Muscle layer of colon (tissue), 2 donors: ENCODE measurements at regions not wholly inside any gene's neighbourhood (a gene's known extent, or its start where the extent isn't known, plus 50 kb on each side); places are given as distances from the start of the nearest gene placed in this dataset.

Experiments
- H3K27ac ChIP-seq: one replicate; pipeline ENCODE4 v1.7.0; 2013; ENCODE audit warnings: low read depth, mild to moderate bottlenecking, low read length, moderate library complexity
- H3K27me3 ChIP-seq, 2 donors: one replicate each; pipeline ENCODE4 v1.7.0; 2013; ENCODE audit warnings: low read length in 2 of 2, mild to moderate bottlenecking in 2 of 2; ENCODE audit not compliant: insufficient read depth in 2 of 2, control insufficient read depth in 1 of 2
- H3K36me3 ChIP-seq: one replicate; pipeline ENCODE4 v1.7.0; 2013; ENCODE audit warnings: mild to moderate bottlenecking, low read length; ENCODE audit not compliant: insufficient read depth
- H3K4me1 ChIP-seq: one replicate; pipeline ENCODE4 v1.7.0; 2013; ENCODE audit warnings: mild to moderate bottlenecking, low read length; ENCODE audit not compliant: insufficient read depth
- H3K4me3 ChIP-seq, 2 donors: one replicate each; pipeline ENCODE4 v1.7.0; 2013; ENCODE audit warnings: low read length in 2 of 2, low read depth in 1 of 2, mild to moderate bottlenecking in 1 of 2, moderate library complexity in 1 of 2
- H3K9ac ChIP-seq: one replicate; pipeline ENCODE4 v1.7.0; 2013; ENCODE audit warnings: low read length
- H3K9me3 ChIP-seq: one replicate; pipeline ENCODE4 v1.7.0; 2013; ENCODE audit warnings: mild to moderate bottlenecking, low read length
- donor health status: abdominal sarcoma.
- donor health status: Adenocarcinoma of cecum.

- Histone ChIP-seq H3K36me3 (no peaks in the 10 kb centered on the region), H3K9ac (no peak overlapping the region), H3K27me3 (no peaks in the 10 kb centered on the region), H3K4me3 (no peak overlapping the region), H3K9me3 (no peaks in the 10 kb centered on the region), H3K4me1 (no peaks in the 10 kb centered on the region), H3K27ac (no peak overlapping the region)
Observed at GRCh38 chr16:79366635-79367034, 233.9 kb downstream of the MAF start.

DNA sequence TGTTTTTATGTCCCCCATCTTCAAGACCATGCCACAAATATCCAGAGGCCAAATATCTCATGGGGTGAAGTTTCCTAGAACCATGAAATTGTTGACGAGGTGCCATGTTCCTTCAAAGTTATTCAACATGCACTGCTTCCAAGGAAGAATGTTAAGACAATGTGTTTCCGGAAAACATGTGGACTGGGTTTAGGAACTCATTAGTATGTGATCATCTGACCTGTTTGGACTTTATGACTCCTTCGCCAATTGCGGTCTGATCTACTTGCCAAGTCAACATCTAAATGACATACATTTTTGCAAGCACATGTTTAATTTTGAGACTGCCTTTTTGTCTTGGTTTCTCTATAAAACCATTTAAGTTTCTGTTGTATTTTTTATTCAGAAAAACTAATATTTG lies 234.8 kb downstream of the MAF start:
- Histone ChIP-seq H3K9ac (no peak overlapping the region), H3K36me3 (no peaks in the 10 kb centered on the region), H3K9me3 (no peaks in the 10 kb centered on the region), H3K27me3 (no peaks in the 10 kb centered on the region), H3K4me3 (no peak overlapping the region), H3K4me1 (no peaks in the 10 kb centered on the region), H3K27ac (no peak overlapping the region)

DNA sequence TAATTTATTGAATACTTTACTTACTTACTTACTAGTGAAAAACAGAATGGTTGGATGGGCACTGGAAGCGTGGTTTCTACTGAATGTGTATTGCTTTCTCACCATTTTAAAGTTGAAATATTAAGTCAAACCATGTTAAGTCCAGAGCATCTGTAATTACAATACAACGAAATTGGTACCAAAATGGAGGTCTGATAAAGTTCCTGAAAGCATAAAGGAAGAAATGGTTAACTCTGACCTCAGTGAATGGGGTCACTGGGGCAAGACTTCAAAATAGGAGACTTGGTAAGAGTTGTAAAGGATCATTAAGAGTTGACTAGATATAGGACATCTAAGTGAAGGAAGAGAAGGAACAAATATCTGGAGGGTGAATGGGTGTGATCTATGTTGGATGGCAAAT lies 237.1 kb downstream of the MAF start:
- H3K9ac ChIP-seq: no peak overlapping the region
- H3K36me3 ChIP-seq: no peaks in the 10 kb centered on the region
- no peak overlapping the region for H3K27ac ChIP-seq
- H3K9me3 ChIP-seq: no peaks in the 10 kb centered on the region
- no peaks in the 10 kb centered on the region for H3K4me1 ChIP-seq
- H3K4me3 ChIP-seq: no peak overlapping the region
- no peaks in the 10 kb centered on the region for H3K27me3 ChIP-seq

- H3K4me1 ChIP-seq: no peaks in the 10 kb centered on the region
- H3K27ac ChIP-seq: no peak overlapping the region
- H3K27me3 ChIP-seq: no peaks in the 10 kb centered on the region
- no peak overlapping the region for H3K4me3 ChIP-seq
- H3K36me3 ChIP-seq: no peaks in the 10 kb centered on the region
- no peak overlapping the region for H3K9ac ChIP-seq
- H3K9me3 ChIP-seq: no peaks in the 10 kb centered on the region
Observed at GRCh38 chr16:79363035-79363434, 237.5 kb downstream of the MAF start.

GRCh38 chr16:79362300-79362970 lies 238.1 kb downstream of the MAF start:
- no peaks in the 10 kb centered on the region for H3K4me1 ChIP-seq
- H3K27ac ChIP-seq: no peak overlapping the region
- no peak overlapping the region for H3K4me3 ChIP-seq
- no peaks in the 10 kb centered on the region for H3K36me3 ChIP-seq
- no peaks in the 10 kb centered on the region for H3K9me3 ChIP-seq
- H3K27me3 ChIP-seq: no peaks in the 10 kb centered on the region
- H3K9ac ChIP-seq: no peak overlapping the region

DNA sequence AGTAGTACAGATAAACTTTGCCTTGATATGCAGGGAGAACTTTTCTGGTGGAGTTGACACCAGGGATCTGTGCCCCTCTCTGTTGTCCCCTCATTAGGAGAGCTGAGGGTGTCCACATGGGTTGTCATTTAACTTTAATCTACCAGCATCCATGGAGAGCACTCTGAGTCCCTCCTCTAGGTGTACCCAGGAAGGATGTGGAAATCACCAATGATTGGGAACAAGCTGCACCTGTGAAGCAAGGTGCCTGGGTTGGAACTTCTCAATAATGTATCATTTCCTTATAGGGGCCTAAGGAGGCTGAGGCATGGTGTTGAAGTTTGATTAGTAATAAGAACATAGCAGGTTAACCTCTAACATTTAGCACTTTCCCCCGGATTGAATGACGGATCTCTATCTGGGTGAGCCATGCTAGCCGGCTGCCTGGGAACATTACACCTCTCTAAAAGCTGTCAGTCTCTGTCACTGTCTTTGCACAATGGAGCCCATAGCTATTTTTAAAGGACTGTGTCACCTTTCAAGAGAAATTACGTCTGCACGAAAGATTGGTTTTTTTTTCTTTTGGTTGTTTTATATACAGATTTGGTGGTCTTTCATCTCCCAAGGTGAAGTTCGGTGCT lies 239.3 kb downstream of the MAF start:
- H3K9ac ChIP-seq: no peak overlapping the region
- H3K27me3 ChIP-seq: no peaks in the 10 kb centered on the region

GRCh38 chr16:79360267-79360666 lies 240.3 kb downstream of the MAF start:
- Histone ChIP-seq H3K4me1 (no peaks in the 10 kb centered on the region), H3K27ac (no peak overlapping the region), H3K9ac (no peak overlapping the region), H3K4me3 (no peak overlapping the region), H3K36me3 (no peaks in the 10 kb centered on the region), H3K27me3 (no peaks in the 10 kb centered on the region), H3K9me3 (no peaks in the 10 kb centered on the region)

More for the DNA sequence above, 239.3 kb downstream of the MAF start:
- Histone ChIP-seq H3K27ac (no peak overlapping the region), H3K9me3 (no peaks in the 10 kb centered on the region), H3K4me3 (no peak overlapping the region), H3K4me1 (no peaks in the 10 kb centered on the region), H3K36me3 (no peaks in the 10 kb centered on the region)

- H3K27ac ChIP-seq: no peak overlapping the region
- no peaks in the 10 kb centered on the region for H3K36me3 ChIP-seq
- no peak overlapping the region for H3K9ac ChIP-seq
- no peaks in the 10 kb centered on the region for H3K9me3 ChIP-seq
- H3K4me3 ChIP-seq: no peak overlapping the region
- no peaks in the 10 kb centered on the region for H3K27me3 ChIP-seq
- no peaks in the 10 kb centered on the region for H3K4me1 ChIP-seq
Observed at GRCh38 chr16:79359082-79359481, 241.5 kb downstream of the MAF start.

- no peaks in the 10 kb centered on the region for H3K9me3 ChIP-seq
- H3K4me1 ChIP-seq: no peaks in the 10 kb centered on the region
- H3K36me3 ChIP-seq: no peaks in the 10 kb centered on the region
- no peak overlapping the region for H3K4me3 ChIP-seq
- H3K27ac ChIP-seq: no peak overlapping the region
- no peak overlapping the region for H3K9ac ChIP-seq
- H3K27me3 ChIP-seq: no peaks in the 10 kb centered on the region
Observed at GRCh38 chr16:79358188-79358587, 242.3 kb downstream of the MAF start.

DNA sequence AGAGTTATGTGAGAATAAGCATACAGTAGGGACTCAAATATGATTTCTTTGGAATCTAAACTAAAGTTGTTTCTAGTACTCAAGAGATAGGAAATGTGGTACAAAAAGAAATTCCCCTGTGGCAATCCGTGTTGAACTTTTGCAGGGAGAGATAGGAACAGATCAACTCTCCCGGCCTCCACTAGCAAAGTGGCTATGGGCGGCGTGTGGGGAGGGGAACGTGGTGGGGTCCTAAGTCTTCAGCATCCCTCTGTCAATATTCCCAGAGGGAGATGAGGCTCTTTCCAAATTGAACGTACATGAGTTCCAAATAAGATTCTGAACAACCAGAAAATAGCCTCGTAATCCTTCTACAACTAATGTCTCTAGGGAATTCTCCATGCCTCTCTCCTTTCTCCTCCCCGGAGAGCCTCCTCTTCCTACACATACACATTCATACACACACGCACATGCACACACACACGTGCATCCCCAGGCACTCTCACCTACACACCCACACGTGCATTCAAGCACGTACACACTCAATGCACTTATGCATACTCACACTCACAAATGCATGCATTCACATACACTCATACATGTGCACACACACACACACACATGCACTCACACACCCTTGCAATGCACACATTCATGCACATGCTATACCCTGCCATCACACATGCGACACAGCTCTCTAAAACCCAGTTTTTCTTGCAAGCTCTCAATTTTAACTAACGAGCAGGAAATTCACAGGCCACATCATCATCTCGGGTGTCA lies 244.8 kb downstream of the MAF start:
- no peak overlapping the region for H3K4me3 ChIP-seq
- no peaks in the 10 kb centered on the region for H3K4me1 ChIP-seq
- H3K9ac ChIP-seq: no peak overlapping the region
- H3K27me3 ChIP-seq: no peaks in the 10 kb centered on the region
- no peak overlapping the region for H3K27ac ChIP-seq
- no peaks in the 10 kb centered on the region for H3K9me3 ChIP-seq
- no peaks in the 10 kb centered on the region for H3K36me3 ChIP-seq

GRCh38 chr16:79351927-79352326 lies 248.6 kb downstream of the MAF start:
- H3K27ac ChIP-seq: no peak overlapping the region

More at GRCh38 chr16:79351927-79352326, 248.6 kb downstream of the MAF start:
- Histone ChIP-seq H3K36me3 (no peaks in the 10 kb centered on the region), H3K4me1 (no peaks in the 10 kb centered on the region), H3K27me3 (no peaks in the 10 kb centered on the region), H3K4me3 (no peak overlapping the region), H3K9me3 (no peaks in the 10 kb centered on the region), H3K9ac (no peak overlapping the region)
